Peyer's patch (tissue), 4 donors: ENCODE measurements at regions not wholly inside any gene's neighbourhood (a gene's known extent, or its start where the extent isn't known, plus 50 kb on each side); places are given as distances from the start of the nearest gene placed in this dataset.

Experiments used
- POLR2A ChIP-seq, 2 donors: fragments of 450-650 bp; IDR thresholded peaks; one replicate each; pipeline ENCODE4 v1.5.1; 2017; ENCODE audit warnings: antibody characterized with exemption in 2 of 2, mild to moderate bottlenecking in 2 of 2, moderate library complexity in 2 of 2
- TF ChIP-seq, protein P1 (sequence below), 6 experiments: fragments of 450-650 bp in 4 of 6; fragments of 200-600 bp in 2 of 6; sonication (generic) in 1 of 6; IDR thresholded peaks; one replicate each; pipeline ENCODE4 v1.5.1; 2017 to 2019; ENCODE audit warnings: antibody characterized with exemption in 6 of 6, mild to moderate bottlenecking in 3 of 6, moderate library complexity in 1 of 6

- TF ChIP-seq, protein P1, sequence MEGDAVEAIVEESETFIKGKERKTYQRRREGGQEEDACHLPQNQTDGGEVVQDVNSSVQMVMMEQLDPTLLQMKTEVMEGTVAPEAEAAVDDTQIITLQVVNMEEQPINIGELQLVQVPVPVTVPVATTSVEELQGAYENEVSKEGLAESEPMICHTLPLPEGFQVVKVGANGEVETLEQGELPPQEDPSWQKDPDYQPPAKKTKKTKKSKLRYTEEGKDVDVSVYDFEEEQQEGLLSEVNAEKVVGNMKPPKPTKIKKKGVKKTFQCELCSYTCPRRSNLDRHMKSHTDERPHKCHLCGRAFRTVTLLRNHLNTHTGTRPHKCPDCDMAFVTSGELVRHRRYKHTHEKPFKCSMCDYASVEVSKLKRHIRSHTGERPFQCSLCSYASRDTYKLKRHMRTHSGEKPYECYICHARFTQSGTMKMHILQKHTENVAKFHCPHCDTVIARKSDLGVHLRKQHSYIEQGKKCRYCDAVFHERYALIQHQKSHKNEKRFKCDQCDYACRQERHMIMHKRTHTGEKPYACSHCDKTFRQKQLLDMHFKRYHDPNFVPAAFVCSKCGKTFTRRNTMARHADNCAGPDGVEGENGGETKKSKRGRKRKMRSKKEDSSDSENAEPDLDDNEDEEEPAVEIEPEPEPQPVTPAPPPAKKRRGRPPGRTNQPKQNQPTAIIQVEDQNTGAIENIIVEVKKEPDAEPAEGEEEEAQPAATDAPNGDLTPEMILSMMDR (IDR thresholded peaks at IDR 0.05), result no peak
- no peak for TF ChIP-seq POLR2A (IDR thresholded peaks at IDR 0.05)
These were observed 69.8 kb upstream of the SSBP3 start for GRCh38 chr1:54475946-54476516.
